HUES6 (cell line): ENCODE measurements at regions not wholly inside any gene's neighbourhood (a gene's known extent, or its start where the extent isn't known, plus 50 kb on each side); places are given as distances from the start of the nearest gene placed in this dataset.

Experiments
- H3K27ac ChIP-seq: 2 replicates; pipeline ENCODE4 v1.7.0; 2013; ENCODE audit warnings: low read depth, mild to moderate bottlenecking, low read length, inconsistent platforms
- H3K27me3 ChIP-seq: 2 replicates; pipeline ENCODE4 v1.6.1; 2013; ENCODE audit warnings: low read length; ENCODE audit not compliant: control insufficient read depth, insufficient read depth
- H3K36me3 ChIP-seq: 2 replicates; pipeline ENCODE4 v1.6.1; 2013; ENCODE audit warnings: low read length; ENCODE audit not compliant: control insufficient read depth, insufficient read depth
- H3K4me1 ChIP-seq: 2 replicates; pipeline ENCODE4 v1.6.1; 2013; ENCODE audit warnings: low read length; ENCODE audit not compliant: control insufficient read depth, insufficient read depth
- H3K4me3 ChIP-seq: 2 replicates; pipeline ENCODE4 v1.5.1; 2013; ENCODE audit warnings: low read depth, low read length
- H3K9ac ChIP-seq: one replicate; pipeline ENCODE4 v1.6.1; 2013; ENCODE audit warnings: mild to moderate bottlenecking, low read length
- H3K9me3 ChIP-seq: 2 replicates; pipeline ENCODE4 v1.6.1; 2013; ENCODE audit warnings: low read depth, low read length; ENCODE audit not compliant: control insufficient read depth, insufficient read depth

- Histone ChIP-seq H3K9me3 (peaks cover 16% of the 10 kb centered on the region), H3K27ac (no peak overlapping the region), H3K9ac (no peak overlapping the region), H3K36me3 (no peaks in the 10 kb centered on the region), H3K4me1 (no peaks in the 10 kb centered on the region; the same call in 1 of the 2 replicates), H3K4me3 (no peak overlapping the region), H3K27me3 (no peaks in the 10 kb centered on the region)
Measured at GRCh38 chr9:130785053-130785452, 50.0 kb upstream of the ABL1 start.
